Lung (tissue), 11 donors: ENCODE measurements at regions not wholly inside any gene's neighbourhood (a gene's known extent, or its start where the extent isn't known, plus 50 kb on each side); places are given as distances from the start of the nearest gene placed in this dataset.

Experiments used
- ATAC-seq: fragments of 200-7000 bp; cut with Tn5 transposase; one replicate; pipeline ENCODE4 v1.9.1; 2020; ENCODE audit warnings: moderate number of reproducible peaks; ENCODE audit not compliant: insufficient read depth, low FRiP score
- DNase-seq, 3 donors: peaks; one replicate each; pipeline ENCODE4 v3.0.0-alpha.2; 2013 to 2017
- H3K27ac ChIP-seq, 2 donors: one replicate each; pipeline ENCODE4 v1.5.1; 2013; ENCODE audit warnings: mild to moderate bottlenecking in 2 of 2, moderate library complexity in 2 of 2, control low read depth in 1 of 2, inconsistent platforms in 1 of 2, low read depth in 1 of 2, low read length in 1 of 2
- H3K27me3 ChIP-seq, 3 donors: one replicate each; pipeline ENCODE4 v1.5.1; 2013; ENCODE audit warnings: low read length in 2 of 3; ENCODE audit not compliant: control insufficient read depth in 3 of 3, insufficient read depth in 3 of 3
- H3K36me3 ChIP-seq, 4 donors: one replicate each; pipeline ENCODE4 v1.5.1; 2013; ENCODE audit warnings: low read length in 4 of 4, mild to moderate bottlenecking in 1 of 4, moderate library complexity in 1 of 4; ENCODE audit not compliant: control insufficient read depth in 4 of 4, insufficient read depth in 4 of 4
- H3K4me1 ChIP-seq, 5 donors: one replicate each; pipeline ENCODE4 v1.5.1; 2013; ENCODE audit warnings: low read length in 5 of 5, mild to moderate bottlenecking in 2 of 5, moderate library complexity in 1 of 5; ENCODE audit not compliant: control insufficient read depth in 5 of 5, insufficient read depth in 5 of 5
- H3K4me3 ChIP-seq: one replicate; pipeline ENCODE4 v1.5.1; 2013; ENCODE audit warnings: mild to moderate bottlenecking, control low read depth, moderate library complexity
- H3K9ac ChIP-seq, 2 donors: one replicate each; pipeline ENCODE4 v1.5.1; 2013; ENCODE audit warnings: low read length in 2 of 2, control low read depth in 1 of 2; ENCODE audit not compliant: insufficient read depth in 1 of 2
- H3K9me3 ChIP-seq, 4 donors: one replicate each; pipeline ENCODE4 v1.5.1; 2013; ENCODE audit warnings: low read length in 3 of 4, mild to moderate bottlenecking in 1 of 4, moderate library complexity in 1 of 4; ENCODE audit not compliant: control insufficient read depth in 4 of 4, insufficient read depth in 3 of 4
- WGBS, 2 donors: extraction: QIAGEN DNeasy Blood & Tissue Kit; methylation state at CpG; one replicate each; pipeline ENCODE4 v1.1.7; 2013; 5-methylcytosine and 5-hydroxymethylcytosine counted together
- TF ChIP-seq, protein P1 (sequence below): IDR thresholded peaks from 2 replicates; pipeline ENCODE4 v1.5.1; 2012; ENCODE audit warnings: mild to moderate bottlenecking; ENCODE audit errors: control extremely low read depth, extremely low read depth
- donor health status: control.
- donor health status: control.
- donor health status: Bipolar disorder and iron deficiency.
- donor health status: healthy.
- donor health status: DM: yes; HTN: yes; CAD: no.

DNA sequence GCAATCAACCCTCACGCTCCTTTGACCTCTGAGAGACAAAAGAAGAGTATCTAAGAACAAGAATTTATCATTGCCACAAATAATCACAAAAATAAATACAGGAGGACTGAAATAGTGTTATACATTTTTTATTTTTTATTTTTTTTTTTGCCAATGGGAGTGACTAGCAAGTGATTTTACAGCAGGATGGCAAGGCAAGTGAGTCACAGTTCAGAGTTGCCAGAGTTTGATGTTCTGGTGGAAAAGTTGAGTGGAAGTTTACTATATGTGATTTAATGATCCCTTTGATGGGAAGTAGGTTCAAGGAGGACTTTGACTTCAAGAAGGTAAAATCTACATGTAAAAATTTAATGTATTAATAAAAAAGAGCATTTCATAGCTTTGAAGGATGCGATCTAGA is 2691.4 kb downstream of the PCDH9 start:
- no peak overlapping the region for H3K27ac ChIP-seq
- H3K4me1 ChIP-seq, result no peaks in the 10 kb centered on the region
- TF ChIP-seq, protein P1, sequence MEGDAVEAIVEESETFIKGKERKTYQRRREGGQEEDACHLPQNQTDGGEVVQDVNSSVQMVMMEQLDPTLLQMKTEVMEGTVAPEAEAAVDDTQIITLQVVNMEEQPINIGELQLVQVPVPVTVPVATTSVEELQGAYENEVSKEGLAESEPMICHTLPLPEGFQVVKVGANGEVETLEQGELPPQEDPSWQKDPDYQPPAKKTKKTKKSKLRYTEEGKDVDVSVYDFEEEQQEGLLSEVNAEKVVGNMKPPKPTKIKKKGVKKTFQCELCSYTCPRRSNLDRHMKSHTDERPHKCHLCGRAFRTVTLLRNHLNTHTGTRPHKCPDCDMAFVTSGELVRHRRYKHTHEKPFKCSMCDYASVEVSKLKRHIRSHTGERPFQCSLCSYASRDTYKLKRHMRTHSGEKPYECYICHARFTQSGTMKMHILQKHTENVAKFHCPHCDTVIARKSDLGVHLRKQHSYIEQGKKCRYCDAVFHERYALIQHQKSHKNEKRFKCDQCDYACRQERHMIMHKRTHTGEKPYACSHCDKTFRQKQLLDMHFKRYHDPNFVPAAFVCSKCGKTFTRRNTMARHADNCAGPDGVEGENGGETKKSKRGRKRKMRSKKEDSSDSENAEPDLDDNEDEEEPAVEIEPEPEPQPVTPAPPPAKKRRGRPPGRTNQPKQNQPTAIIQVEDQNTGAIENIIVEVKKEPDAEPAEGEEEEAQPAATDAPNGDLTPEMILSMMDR, result no peak
- H3K36me3 ChIP-seq, result no peaks in the 10 kb centered on the region
- no peak overlapping the region for H3K9ac ChIP-seq
- no peak for DNase-seq
- 89 to 93% methylated on average over 2 of the region's 2 CpGs for WGBS, 2 donors
- H3K4me3 ChIP-seq, result no peak overlapping the region
- H3K9me3 ChIP-seq, result no peaks in the 10 kb centered on the region
- H3K27me3 ChIP-seq, result no peaks in the 10 kb centered on the region
- no peak for ATAC-seq

DNA sequence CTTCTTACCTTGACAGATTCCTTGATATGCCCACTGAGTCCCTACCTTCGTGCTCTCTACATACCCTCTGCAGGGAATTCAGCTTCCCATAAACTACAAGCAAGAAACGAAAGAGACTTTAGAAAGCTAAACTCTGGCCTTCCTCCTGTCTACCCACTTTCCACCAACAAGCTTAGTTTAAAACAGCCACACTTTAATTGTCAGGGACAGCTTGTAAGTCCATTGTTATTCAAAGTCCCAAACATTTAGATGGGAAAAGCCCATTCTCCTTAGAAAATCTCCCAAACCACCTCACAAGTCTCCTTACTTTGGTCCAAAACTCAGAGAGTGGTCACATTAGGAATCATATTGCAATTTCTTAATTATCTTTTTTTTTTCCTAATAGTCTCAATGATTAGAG is 2695.8 kb downstream of the PCDH9 start:
- ATAC-seq, result no peak
- Histone ChIP-seq H3K4me1 (no peaks in the 10 kb centered on the region), H3K4me3 (no peak overlapping the region), H3K9me3 (no peaks in the 10 kb centered on the region), H3K9ac (no peak overlapping the region), H3K36me3 (no peaks in the 10 kb centered on the region), H3K27me3 (no peaks in the 10 kb centered on the region), H3K27ac (no peak overlapping the region)
- 81 to 86% methylated on average over 2 of the region's 2 CpGs for WGBS, 2 donors
- DNase-seq, result no peak
- TF ChIP-seq, protein P1, result no peak

DNA sequence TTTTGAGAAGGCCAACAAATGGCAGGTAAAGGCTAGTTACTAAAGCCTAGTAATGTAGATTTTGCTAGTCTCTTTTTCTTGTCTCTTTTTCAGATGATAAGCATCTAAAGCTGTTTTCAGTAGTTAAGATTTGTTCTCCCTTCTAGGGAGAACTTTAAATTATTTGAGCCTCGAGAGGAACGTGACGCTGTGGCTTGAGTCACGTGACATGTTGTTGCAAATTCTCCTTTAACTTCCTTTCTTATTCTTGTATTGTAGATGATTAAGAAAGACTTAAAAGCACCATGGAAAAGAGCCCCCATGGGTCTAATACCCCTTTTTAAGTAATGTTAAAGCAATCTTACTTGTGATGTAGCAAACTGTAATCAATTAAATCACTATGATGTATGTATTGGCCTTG is 2698.7 kb downstream of the PCDH9 start:
- DNase-seq (no peak), ATAC-seq (no peak)
- Histone ChIP-seq H3K36me3 (no peaks in the 10 kb centered on the region), H3K4me1 (no peaks in the 10 kb centered on the region), H3K4me3 (no peak overlapping the region), H3K27ac (no peak overlapping the region), H3K27me3 (no peaks in the 10 kb centered on the region), H3K9ac (no peak overlapping the region), H3K9me3 (no peaks in the 10 kb centered on the region)
- 48 to 81% methylated on average over 4 of the region's 4 CpGs for WGBS, 2 donors
- TF ChIP-seq, protein P1, result no peak

DNA sequence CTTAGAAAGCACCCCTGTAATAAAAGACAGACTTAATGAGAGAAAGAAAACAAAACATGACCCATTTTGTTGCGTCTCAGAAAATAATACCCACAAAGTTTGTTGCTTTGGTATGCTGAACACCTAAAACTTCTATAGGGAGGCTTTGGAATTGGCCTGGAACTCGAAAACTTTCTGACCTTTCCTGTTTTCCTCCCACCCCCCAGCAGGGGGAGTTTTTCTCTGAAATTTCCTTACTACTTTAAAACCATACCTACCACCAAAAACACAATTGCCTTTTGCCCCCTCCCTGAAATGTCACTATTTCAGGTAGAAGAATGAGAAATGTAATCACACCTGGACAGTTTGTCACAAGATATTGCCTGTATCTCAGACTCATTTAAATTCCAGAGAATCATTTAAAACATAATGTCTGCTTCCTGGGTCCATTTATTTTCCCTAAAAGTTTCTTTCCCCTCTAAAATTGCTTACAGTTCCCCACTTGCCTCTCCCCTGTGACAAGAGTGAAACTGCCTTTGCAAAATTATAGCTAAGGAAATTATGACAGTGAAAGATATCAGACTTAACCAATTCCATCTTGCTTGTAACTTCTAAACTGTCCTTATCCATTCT is 2700.2 kb downstream of the PCDH9 start:
- Histone ChIP-seq H3K9me3 (no peaks in the 10 kb centered on the region), H3K4me3 (no peak overlapping the region), H3K9ac (no peak overlapping the region), H3K27me3 (no peaks in the 10 kb centered on the region), H3K4me1 (no peaks in the 10 kb centered on the region), H3K27ac (no peak overlapping the region), H3K36me3 (no peaks in the 10 kb centered on the region)
- TF ChIP-seq, protein P1, result no peak
- ATAC-seq (no peak), DNase-seq (no peak)
- 79 to 81% methylated on average over 2 of the region's 2 CpGs for WGBS, 2 donors
